Keratinocyte (primary cell): ENCODE measurements at regions not wholly inside any gene's neighbourhood (a gene's known extent, or its start where the extent isn't known, plus 50 kb on each side); places are given as distances from the start of the nearest gene placed in this dataset.

Experiments used
- DNase-seq: peaks from one replicate; pipeline ENCODE4 v3.0.0-alpha.2; 2011; ENCODE audit warnings: low read depth, missing footprints, low spot score
- FAIRE-seq: peaks from 2 replicates; lab custom pipeline; 2011; peaks lifted over from hg19 to GRCh38; lab: Jason Lieb, UNC
- H2AFZ ChIP-seq: 2 replicates; pipeline ENCODE4 v1.6.0; 2012; ENCODE audit warnings: low read length, control low read depth, inconsistent platforms; ENCODE audit not compliant: control insufficient read depth
- H3K27ac ChIP-seq: 2 replicates; pipeline ENCODE4 v1.5.1; 2011; ENCODE audit warnings: low read length; ENCODE audit not compliant: control insufficient read depth, insufficient read depth
- H3K27me3 ChIP-seq: 3 replicates; pipeline ENCODE4 v1.6.0; 2011; ENCODE audit warnings: low read length; ENCODE audit not compliant: control insufficient read depth, insufficient read depth; ENCODE audit errors: extremely low read depth
- H3K36me3 ChIP-seq, 2 experiments: 2 replicates in 1 of 2; 3 replicates in 1 of 2; pipeline ENCODE4 v1.5.1; 2011; ENCODE audit warnings: low read length in 2 of 2, mild to moderate bottlenecking in 1 of 2; ENCODE audit not compliant: control insufficient read depth in 2 of 2, insufficient read depth in 2 of 2; ENCODE audit errors: extremely low read depth in 1 of 2
- H3K4me1 ChIP-seq: 3 replicates; pipeline ENCODE4 v1.5.1; 2011; ENCODE audit warnings: low read length; ENCODE audit not compliant: control insufficient read depth, insufficient read depth; ENCODE audit errors: extremely low read depth
- H3K4me2 ChIP-seq: 3 replicates; pipeline ENCODE4 v1.6.0; 2011; ENCODE audit warnings: low read depth, low read length; ENCODE audit not compliant: control insufficient read depth, insufficient read depth; ENCODE audit errors: extremely low read depth
- H3K4me3 ChIP-seq, 3 experiments: fragments of 200-600 bp in 1 of 3; sonication (generic) in 1 of 3; 2 replicates in 2 of 3; 3 replicates in 1 of 3; pipeline ENCODE4 v1.5.1; 2011 to 2016; ENCODE audit warnings: low read length in 3 of 3, mild to moderate bottlenecking in 3 of 3, control low read depth in 2 of 3, inconsistent platforms in 1 of 3, low read depth in 1 of 3, mixed read lengths in 1 of 3, mixed run types in 1 of 3, moderate library complexity in 1 of 3; ENCODE audit not compliant: control insufficient read depth in 2 of 3, insufficient read depth in 2 of 3; ENCODE audit errors: extremely low read depth in 1 of 3
- H3K79me2 ChIP-seq: 2 replicates; pipeline ENCODE4 v1.6.0; 2012; ENCODE audit warnings: low read length; ENCODE audit not compliant: control insufficient read depth, insufficient read depth
- H3K9ac ChIP-seq: 3 replicates; pipeline ENCODE4 v1.6.0; 2011; ENCODE audit warnings: low read length; ENCODE audit not compliant: control insufficient read depth, insufficient read depth; ENCODE audit errors: extremely low read depth
- H3K9me1 ChIP-seq: 3 replicates; pipeline ENCODE4 v1.6.0; 2011; ENCODE audit warnings: low read length; ENCODE audit not compliant: control insufficient read depth, insufficient read depth; ENCODE audit errors: extremely low read depth
- H3K9me3 ChIP-seq: 2 replicates; pipeline ENCODE4 v1.5.1; 2012; ENCODE audit warnings: low read depth, low read length; ENCODE audit not compliant: control insufficient read depth
- H4K20me1 ChIP-seq: 3 replicates; pipeline ENCODE4 v1.6.0; 2011; ENCODE audit warnings: low read length; ENCODE audit not compliant: control insufficient read depth, insufficient read depth; ENCODE audit errors: extremely low read depth
- EZH2 ChIP-seq: IDR thresholded peaks from one replicate; pipeline ENCODE4 v1.6.1; 2012; ENCODE audit warnings: inconsistent platforms, mild to moderate bottlenecking, low read length, moderate library complexity
- dilution Hi-C: fragments of 300-500 bp; cut with MboI; formaldehyde crosslinking; loops from one replicate; pipeline ENCODE4 v1.7.0; 2020; ENCODE audit warnings: low sequenced_read_pairs; ENCODE audit not compliant: extremely low pct_ligation_motif_present
- TF ChIP-seq, protein P1 (sequence below), 3 experiments: IDR thresholded peaks in 1 of 3; conservative IDR thresholded peaks in 1 of 3; optimal IDR thresholded peaks in 1 of 3; 2 replicates in 2 of 3; 3 replicates in 1 of 3; pipeline versions ENCODE3 to v1.5.1; 2011; ENCODE audit warnings: low read length in 3 of 3, mild to moderate bottlenecking in 3 of 3, moderate library complexity in 2 of 3, control low read depth in 1 of 3, inconsistent platforms in 1 of 3; ENCODE audit not compliant: insufficient read depth in 2 of 3; ENCODE audit errors: extremely low read depth in 1 of 3

DNA sequence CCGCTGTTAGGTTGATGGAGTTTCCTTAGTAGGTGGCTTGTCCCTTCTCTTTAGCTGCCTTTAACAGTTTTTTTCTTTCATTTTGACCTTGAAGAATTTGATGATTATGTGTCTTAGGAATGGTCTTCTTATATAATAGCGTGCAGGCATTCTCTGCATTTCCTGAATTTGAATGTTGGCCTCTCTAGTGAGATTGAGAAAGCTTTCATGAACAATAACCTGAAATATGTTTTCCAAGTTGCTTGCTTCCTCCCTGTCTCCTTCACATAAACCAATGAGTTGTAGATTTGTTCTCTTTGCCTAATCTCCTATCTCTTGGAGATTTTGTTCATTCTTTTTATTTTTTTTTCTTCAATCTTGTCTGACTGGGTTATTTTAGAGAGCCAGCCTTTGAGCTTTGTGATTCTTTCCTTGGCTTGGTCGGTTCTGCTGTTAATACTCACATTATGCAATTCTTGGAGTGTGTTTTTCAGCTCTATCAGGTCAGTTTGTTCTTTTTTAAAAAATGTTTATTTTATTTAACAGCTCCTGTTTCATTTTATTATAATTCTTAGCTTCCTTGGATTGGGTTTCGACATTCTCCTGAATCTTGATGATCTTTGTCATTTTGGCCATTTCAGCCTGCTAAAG is 627.9 kb downstream of the SI start:
- H3K9me1 ChIP-seq, result no peaks in the 10 kb centered on the region
- H3K9me3 ChIP-seq, result no peaks in the 10 kb centered on the region
- no peak overlapping the region for H2AFZ ChIP-seq
- TF ChIP-seq EZH2, result no peak
- TF ChIP-seq, protein P1, sequence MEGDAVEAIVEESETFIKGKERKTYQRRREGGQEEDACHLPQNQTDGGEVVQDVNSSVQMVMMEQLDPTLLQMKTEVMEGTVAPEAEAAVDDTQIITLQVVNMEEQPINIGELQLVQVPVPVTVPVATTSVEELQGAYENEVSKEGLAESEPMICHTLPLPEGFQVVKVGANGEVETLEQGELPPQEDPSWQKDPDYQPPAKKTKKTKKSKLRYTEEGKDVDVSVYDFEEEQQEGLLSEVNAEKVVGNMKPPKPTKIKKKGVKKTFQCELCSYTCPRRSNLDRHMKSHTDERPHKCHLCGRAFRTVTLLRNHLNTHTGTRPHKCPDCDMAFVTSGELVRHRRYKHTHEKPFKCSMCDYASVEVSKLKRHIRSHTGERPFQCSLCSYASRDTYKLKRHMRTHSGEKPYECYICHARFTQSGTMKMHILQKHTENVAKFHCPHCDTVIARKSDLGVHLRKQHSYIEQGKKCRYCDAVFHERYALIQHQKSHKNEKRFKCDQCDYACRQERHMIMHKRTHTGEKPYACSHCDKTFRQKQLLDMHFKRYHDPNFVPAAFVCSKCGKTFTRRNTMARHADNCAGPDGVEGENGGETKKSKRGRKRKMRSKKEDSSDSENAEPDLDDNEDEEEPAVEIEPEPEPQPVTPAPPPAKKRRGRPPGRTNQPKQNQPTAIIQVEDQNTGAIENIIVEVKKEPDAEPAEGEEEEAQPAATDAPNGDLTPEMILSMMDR (optimal IDR thresholded peaks at IDR 0.05 in 1 of 3, IDR thresholded peaks at IDR 0.05 in 1 of 3, conservative IDR thresholded peaks at IDR 0.05 in 1 of 3; ENCODE audit: extremely low read depth in 1 of 3, insufficient read depth in 2 of 3, low read length in 3 of 3), result no peak
- no peak overlapping the region for H3K9ac ChIP-seq
- H3K4me2 ChIP-seq, result no peak overlapping the region
- DNase-seq (no peak), FAIRE-seq (no peak)
- no peaks in the 10 kb centered on the region for H3K36me3 ChIP-seq
- dilution Hi-C loops, result no loop called here
- H4K20me1 ChIP-seq, result no peaks in the 10 kb centered on the region
- H3K4me1 ChIP-seq, result no peaks in the 10 kb centered on the region
- H3K4me3 ChIP-seq, result no peak overlapping the region
- H3K27me3 ChIP-seq, result no peaks in the 10 kb centered on the region
- no peak overlapping the region for H3K27ac ChIP-seq
- no peaks in the 10 kb centered on the region for H3K79me2 ChIP-seq

DNA sequence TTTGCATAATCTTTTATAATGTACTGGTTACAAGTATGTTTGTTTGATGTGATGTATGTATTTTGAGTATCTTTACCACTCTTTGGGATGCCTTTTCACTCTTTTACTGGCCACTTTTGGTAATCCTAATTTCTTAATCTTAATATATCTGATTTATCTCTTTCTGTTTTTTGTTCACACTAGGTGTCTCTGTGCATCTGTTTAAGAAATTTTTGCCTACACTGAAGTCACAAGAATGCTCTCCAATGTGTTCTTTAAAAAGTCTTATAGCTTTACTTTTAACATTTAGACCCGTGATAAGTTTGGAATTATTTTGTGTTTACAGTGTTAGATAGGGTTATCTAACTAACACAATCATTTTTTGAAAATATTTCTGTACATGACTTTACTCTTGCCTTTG is 659.1 kb downstream of the SI start:
- FAIRE-seq (no peak), DNase-seq (no peak)
- Histone ChIP-seq H2AFZ (no peak overlapping the region), H3K27me3 (no peaks in the 10 kb centered on the region), H4K20me1 (no peaks in the 10 kb centered on the region), H3K27ac (no peak overlapping the region), H3K9me3 (no peaks in the 10 kb centered on the region), H3K9ac (no peak overlapping the region), H3K4me1 (no peaks in the 10 kb centered on the region), H3K4me3 (no peak overlapping the region), H3K4me2 (no peak overlapping the region), H3K9me1 (no peaks in the 10 kb centered on the region), H3K36me3 (no peaks in the 10 kb centered on the region), H3K79me2 (no peaks in the 10 kb centered on the region)
- dilution Hi-C loops, result no loop called here
- no peak for TF ChIP-seq EZH2
- TF ChIP-seq, protein P1 (optimal IDR thresholded peaks at IDR 0.05 in 1 of 3, IDR thresholded peaks at IDR 0.05 in 1 of 3, conservative IDR thresholded peaks at IDR 0.05 in 1 of 3; ENCODE audit: extremely low read depth in 1 of 3, insufficient read depth in 2 of 3, low read length in 3 of 3), result no peak
